NB4 (cell line): ENCODE measurements at regions not wholly inside any gene's neighbourhood (a gene's known extent, or its start where the extent isn't known, plus 50 kb on each side); places are given as distances from the start of the nearest gene placed in this dataset.

ENCODE experiments used
- DNase-seq: peaks from one replicate; pipeline ENCODE4 v3.0.0; 2010; ENCODE audit warnings: low read depth
- H3K4me3 ChIP-seq: one replicate; pipeline ENCODE4 v1.5.1; 2011; ENCODE audit warnings: mild to moderate bottlenecking, low read depth, low read length, moderate library complexity
- MAX ChIP-seq: IDR thresholded peaks from 2 replicates; pipeline ENCODE4 v1.6.1; 2011; ENCODE audit warnings: low read depth, low read length
- MYC ChIP-seq: IDR thresholded peaks from 2 replicates; pipeline ENCODE4 v1.6.1; 2011; ENCODE audit warnings: low read depth, low read length
- POLR2A ChIP-seq: IDR thresholded peaks from 2 replicates; pipeline ENCODE4 v1.6.1; 2011; ENCODE audit warnings: mild to moderate bottlenecking; ENCODE audit not compliant: insufficient read length; ENCODE audit errors: extremely low read depth
- TF ChIP-seq, protein P1 (sequence below): IDR thresholded peaks from one replicate; pipeline ENCODE4 v1.5.1; 2012; ENCODE audit warnings: low read depth, low read length

DNA sequence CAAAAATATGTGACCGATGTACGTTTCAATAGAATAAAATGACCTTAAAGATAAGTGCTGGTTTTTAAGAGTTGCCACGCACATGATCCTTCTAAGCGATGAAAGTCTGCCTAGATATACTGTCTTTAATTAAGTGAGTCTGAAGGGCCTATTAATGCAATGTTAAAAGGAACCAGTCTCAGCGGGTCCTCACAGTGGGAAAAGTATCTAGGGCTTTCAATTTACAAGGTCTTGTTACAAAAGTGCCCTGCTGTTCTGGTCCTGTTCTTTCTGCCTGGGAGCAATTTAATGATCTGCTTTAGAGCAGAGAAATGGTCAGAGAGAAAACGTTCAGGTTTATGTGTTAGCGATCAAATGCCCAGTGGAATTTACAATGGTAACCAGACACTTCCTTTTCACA, 864.0 kb downstream of the KCNJ2 start:
- no peak for DNase-seq

DNA sequence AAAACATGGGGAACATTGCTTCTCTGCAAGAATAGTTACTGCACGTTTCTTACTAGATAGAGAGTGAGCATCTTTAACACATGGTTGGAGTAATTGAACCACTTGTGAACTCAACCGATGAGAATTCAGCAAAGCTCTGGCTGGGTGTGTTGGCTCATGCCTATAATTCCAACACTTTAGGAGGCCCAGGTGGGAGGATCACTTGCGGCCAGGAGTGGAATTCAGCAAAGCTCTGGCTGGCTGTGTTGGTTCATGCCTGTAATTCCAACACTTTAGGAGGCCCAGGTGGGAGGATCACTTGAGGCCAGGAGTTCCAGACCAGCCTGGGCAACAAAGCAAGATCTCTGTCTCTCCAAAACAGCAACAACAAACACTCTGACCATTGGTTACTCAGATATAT, 865.9 kb downstream of the KCNJ2 start:
- no peak overlapping the region for H3K4me3 ChIP-seq
- no peak for DNase-seq
- TF ChIP-seq MAX = no peak
- TF ChIP-seq, protein P1, sequence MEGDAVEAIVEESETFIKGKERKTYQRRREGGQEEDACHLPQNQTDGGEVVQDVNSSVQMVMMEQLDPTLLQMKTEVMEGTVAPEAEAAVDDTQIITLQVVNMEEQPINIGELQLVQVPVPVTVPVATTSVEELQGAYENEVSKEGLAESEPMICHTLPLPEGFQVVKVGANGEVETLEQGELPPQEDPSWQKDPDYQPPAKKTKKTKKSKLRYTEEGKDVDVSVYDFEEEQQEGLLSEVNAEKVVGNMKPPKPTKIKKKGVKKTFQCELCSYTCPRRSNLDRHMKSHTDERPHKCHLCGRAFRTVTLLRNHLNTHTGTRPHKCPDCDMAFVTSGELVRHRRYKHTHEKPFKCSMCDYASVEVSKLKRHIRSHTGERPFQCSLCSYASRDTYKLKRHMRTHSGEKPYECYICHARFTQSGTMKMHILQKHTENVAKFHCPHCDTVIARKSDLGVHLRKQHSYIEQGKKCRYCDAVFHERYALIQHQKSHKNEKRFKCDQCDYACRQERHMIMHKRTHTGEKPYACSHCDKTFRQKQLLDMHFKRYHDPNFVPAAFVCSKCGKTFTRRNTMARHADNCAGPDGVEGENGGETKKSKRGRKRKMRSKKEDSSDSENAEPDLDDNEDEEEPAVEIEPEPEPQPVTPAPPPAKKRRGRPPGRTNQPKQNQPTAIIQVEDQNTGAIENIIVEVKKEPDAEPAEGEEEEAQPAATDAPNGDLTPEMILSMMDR = no peak
- no peak for TF ChIP-seq POLR2A
- TF ChIP-seq MYC = no peak

More for the DNA sequence above, 864.0 kb downstream of the KCNJ2 start:
- TF ChIP-seq, protein P1 = no peak
- TF ChIP-seq MYC (no peak), MAX (no peak), POLR2A (no peak)
- no peak overlapping the region for H3K4me3 ChIP-seq

DNA sequence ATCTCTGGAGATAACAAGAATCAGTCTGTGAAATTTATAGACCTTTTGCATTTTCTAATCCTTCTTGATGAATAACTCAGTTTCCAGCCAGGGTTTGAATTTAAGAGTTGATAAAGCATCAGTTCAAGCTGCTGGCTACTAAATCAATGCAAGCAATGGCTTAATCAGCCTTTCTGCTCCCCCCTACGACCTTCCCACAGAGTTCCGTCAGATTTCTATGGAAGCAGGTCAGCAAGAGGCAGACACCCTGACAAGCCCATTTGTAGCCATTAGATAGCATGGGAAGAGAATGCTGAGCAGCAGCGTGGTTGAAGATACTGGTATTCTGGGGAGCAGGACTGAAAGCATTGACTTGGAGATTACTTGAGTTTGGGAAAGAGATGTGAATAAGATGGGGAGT, 868.1 kb downstream of the KCNJ2 start:
- DNase-seq = no peak
- no peak overlapping the region for H3K4me3 ChIP-seq
- TF ChIP-seq MYC (no peak), MAX (no peak)
- TF ChIP-seq, protein P1 = no peak

DNA sequence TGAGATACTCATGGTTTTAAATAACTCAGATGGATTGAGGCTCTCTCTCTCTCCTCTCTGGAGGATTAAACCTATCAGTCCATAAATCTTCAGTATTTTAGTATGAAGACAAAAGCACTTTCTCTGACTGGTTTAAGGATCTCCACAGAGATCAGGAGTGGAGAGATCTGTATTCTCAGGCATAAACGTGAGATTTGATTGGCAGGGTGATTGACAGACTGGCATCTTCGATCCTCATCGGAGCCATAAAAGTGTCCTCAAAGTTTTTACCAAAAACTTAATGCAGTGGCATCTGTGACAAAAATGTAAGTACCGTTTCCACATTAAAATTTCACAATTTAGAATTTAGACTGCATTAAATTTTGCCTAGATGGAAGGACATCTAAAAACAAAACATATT, 870.1 kb downstream of the KCNJ2 start:
- no peak for TF ChIP-seq MAX
- H3K4me3 ChIP-seq = no peak overlapping the region
- DNase-seq = no peak

GRCh38 chr17:71052971-71053370, 883.6 kb downstream of the KCNJ2 start:
- H3K4me3 ChIP-seq = no peak overlapping the region
- TF ChIP-seq MYC (no peak), MAX (no peak), POLR2A (no peak)
- no peak for DNase-seq

DNA sequence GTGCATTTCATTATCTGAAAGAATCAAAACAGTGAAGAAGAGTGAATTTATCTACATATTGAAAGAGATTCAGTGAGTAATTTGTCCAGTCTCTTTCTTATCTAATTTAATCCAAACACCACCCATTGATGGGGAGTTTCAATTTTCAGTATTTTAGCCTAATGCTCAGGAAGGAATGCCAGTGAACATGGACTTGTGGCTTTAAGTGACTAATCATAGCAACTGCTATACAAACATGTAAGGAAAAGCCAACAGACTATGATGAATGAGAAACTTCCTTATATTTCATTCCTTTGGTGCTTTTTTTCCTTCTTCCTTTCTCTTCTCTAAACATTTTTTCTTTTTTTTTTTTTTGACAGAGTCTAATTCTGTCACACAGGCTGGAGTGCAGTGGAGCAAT, 885.8 kb downstream of the KCNJ2 start:
- no peak overlapping the region for H3K4me3 ChIP-seq
- DNase-seq = no peak
- TF ChIP-seq MAX (no peak), POLR2A (no peak)
- TF ChIP-seq, protein P1 = no peak

GRCh38 chr17:71057448-71057847, 888.1 kb downstream of the KCNJ2 start:
- no peak overlapping the region for H3K4me3 ChIP-seq
- TF ChIP-seq, protein P1 = no peak
- TF ChIP-seq MAX (no peak), MYC (no peak), POLR2A (no peak)

More at GRCh38 chr17:71057448-71057847, 888.1 kb downstream of the KCNJ2 start:
- peak; percentile 40 for DNase-seq
